Uterus (tissue), 2 donors: ENCODE measurements at regions not wholly inside any gene's neighbourhood (a gene's known extent, or its start where the extent isn't known, plus 50 kb on each side); places are given as distances from the start of the nearest gene placed in this dataset.

Experiments
- POLR2A ChIP-seq, 2 donors: fragments of 450-650 bp; IDR thresholded peaks; one replicate each; pipeline ENCODE4 v1.6.1; 2016; ENCODE audit warnings: antibody characterized with exemption in 2 of 2, mild to moderate bottlenecking in 1 of 2, moderate library complexity in 1 of 2
- TF ChIP-seq, protein P1 (sequence below), 4 experiments: fragments of 200-600 bp in 2 of 4; fragments of 450-650 bp in 2 of 4; sonication (generic) in 2 of 4; IDR thresholded peaks; one replicate each; pipeline ENCODE4 v1.5.1; 2016 to 2019; ENCODE audit warnings: antibody characterized with exemption in 4 of 4, mild to moderate bottlenecking in 2 of 4, moderate library complexity in 1 of 4

DNA sequence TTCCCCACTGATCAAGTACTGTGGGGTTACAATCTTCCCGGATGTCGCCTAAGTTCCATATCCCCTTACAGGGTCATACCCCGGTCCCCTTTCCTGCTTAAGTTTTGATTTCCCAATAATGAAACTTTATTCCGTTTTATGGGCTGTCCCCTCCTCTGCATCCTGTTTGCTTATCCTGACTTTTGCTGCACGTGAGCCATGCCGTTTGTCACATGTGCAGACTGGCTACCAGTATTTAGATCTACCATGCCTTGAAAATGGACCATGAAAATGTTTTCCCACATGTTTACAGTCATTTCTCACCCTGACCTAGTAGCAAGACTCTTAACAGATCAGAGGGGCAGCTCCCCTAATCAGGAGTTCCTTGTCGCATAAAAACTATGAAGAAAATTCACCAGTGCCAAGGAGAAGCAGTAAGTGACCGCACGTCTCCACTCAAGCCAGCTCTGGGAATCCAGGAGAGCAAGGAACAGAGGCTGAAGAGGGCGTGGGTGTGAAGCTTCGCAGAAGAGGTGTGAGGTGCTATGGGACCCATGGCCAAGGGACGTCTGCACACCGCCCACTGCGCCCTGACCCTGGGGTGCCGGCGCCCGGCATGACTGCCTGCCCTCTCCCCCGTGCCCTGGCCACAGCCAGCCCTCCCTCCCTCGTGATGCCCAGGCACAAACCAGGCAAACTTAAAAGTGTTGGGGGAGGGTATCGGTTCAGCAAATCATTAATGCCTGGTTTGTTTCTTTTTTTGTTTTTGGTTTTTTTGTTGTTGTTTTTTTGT is 440.8 kb upstream of the SALL3 start:
- TF ChIP-seq, protein P1, sequence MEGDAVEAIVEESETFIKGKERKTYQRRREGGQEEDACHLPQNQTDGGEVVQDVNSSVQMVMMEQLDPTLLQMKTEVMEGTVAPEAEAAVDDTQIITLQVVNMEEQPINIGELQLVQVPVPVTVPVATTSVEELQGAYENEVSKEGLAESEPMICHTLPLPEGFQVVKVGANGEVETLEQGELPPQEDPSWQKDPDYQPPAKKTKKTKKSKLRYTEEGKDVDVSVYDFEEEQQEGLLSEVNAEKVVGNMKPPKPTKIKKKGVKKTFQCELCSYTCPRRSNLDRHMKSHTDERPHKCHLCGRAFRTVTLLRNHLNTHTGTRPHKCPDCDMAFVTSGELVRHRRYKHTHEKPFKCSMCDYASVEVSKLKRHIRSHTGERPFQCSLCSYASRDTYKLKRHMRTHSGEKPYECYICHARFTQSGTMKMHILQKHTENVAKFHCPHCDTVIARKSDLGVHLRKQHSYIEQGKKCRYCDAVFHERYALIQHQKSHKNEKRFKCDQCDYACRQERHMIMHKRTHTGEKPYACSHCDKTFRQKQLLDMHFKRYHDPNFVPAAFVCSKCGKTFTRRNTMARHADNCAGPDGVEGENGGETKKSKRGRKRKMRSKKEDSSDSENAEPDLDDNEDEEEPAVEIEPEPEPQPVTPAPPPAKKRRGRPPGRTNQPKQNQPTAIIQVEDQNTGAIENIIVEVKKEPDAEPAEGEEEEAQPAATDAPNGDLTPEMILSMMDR (IDR thresholded peaks at IDR 0.05) = no peak
- no peak for TF ChIP-seq POLR2A (IDR thresholded peaks at IDR 0.05)
